NCI-H1930 (cell line): ENCODE measurements at regions not wholly inside any gene's neighbourhood (a gene's known extent, or its start where the extent isn't known, plus 50 kb on each side); places are given as distances from the start of the nearest gene placed in this dataset.

Source experiments
- DNase-seq, 2 experiments: peaks; one replicate each; lab custom pipeline; 2025; lab: John Stamatoyannopoulos, UW

- no peak for DNase-seq
Observed at GRCh38 chr10:98332623-98333269, 64.8 kb upstream of the LOXL4 start.

GRCh38 chr10:98331885-98332284, 63.9 kb upstream of the LOXL4 start:
- peak in 1 of 2 experiments; percentile 3 for DNase-seq

- no peak for DNase-seq
Observed at GRCh38 chr10:98330987-98331386, 63.0 kb upstream of the LOXL4 start.

DNA sequence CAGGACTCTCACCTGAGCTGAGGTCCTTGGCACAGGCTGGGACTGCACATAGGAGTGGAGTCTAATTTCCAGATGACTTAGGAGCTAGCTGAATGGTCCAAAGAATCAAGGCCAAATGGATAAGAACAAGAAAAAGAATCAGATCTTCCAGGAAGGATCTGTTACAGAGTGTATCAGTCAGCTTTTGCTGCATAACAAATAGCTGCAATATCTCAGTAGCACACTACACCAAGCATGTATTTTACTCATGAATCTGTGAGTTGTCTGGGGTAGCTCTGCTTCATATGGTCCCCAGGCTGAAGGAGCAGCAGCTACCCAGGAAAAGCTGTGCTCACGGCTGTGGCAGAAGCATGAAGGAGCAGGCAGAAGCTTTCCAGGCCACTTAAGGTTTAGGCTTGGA, 60.6 kb upstream of the LOXL4 start:
- DNase-seq = no peak

DNA sequence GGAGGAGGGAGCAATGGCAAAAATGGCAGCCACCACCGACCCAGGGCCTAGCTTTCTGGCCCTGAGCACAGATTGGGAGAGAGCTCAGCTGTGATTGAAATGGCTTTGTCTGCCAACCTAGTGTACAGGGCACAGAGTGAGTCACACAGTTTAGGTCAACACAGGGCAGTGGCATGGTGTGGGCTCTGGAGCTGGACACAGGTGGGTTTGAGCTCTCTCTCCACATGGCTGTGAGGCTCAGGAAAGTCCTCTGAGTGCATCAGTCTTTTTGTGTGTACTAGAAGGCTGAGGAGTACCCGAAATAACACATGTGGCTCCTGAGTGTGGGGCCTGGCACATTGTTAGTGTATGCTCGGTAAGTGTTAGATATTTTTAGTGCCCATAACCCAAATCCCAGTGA, 60.2 kb upstream of the LOXL4 start:
- DNase-seq = no peak

GRCh38 chr10:98326621-98327027, 58.6 kb upstream of the LOXL4 start:
- no peak for DNase-seq

- peak in 1 of 2 experiments; percentile 7 for DNase-seq
Observed at GRCh38 chr10:98323221-98324164, 55.5 kb upstream of the LOXL4 start.

DNA sequence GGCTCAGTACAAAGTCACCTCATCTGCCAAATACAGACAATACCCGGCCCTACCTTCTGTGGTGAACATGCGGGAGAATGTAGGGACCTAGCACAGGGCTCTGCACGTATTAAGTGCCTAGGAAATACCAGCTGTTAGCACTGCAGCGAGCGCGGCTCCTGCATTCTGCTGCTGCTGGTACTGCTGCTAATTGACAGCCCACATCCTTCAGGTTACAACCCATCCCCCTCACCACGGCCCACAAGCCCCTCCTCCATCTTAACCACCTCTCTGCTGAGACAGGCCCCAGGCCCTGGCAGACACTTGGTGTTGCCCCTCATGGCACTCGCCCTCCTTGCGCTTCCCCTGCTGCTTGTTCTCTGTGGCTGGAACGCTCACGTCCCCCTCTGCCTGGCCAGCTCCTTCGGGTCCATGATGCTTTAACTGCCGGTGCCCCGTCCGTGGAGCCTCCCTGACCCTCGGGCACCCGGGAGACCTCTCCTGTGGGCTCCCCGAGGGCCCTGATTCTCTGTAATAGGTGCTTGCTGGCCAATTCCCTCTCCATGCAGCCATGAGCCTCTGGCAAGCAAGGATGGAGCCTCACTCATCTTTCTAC, 53.3 kb upstream of the LOXL4 start:
- DNase-seq = no peak

GRCh38 chr10:98320486-98321185, 52.6 kb upstream of the LOXL4 start:
- no peak for DNase-seq

- no peak for DNase-seq
Observed at GRCh38 chr10:98318861-98319260, 50.9 kb upstream of the LOXL4 start.
